Central memory CD4-positive, alpha-beta T cell (primary cell): ENCODE measurements at regions not wholly inside any gene's neighbourhood (a gene's known extent, or its start where the extent isn't known, plus 50 kb on each side); places are given as distances from the start of the nearest gene placed in this dataset.
"Not testable (repeated sequence)": the region's sequence is repeated elsewhere in the genome, so short reads cannot be mapped to it uniquely, and the experiment has no call there.

ENCODE experiments used
- DNase-seq: peaks from one replicate; pipeline ENCODE4 v3.0.0; 2022

GRCh38 chr2:37571587-37572136 lies 99.8 kb downstream of the CDC42EP3 start:
- no peak for DNase-seq

- no peak for DNase-seq
Measured at GRCh38 chr2:37573451-37574388, 97.7 kb downstream of the CDC42EP3 start.

GRCh38 chr2:37575780-37576179 lies 95.7 kb downstream of the CDC42EP3 start:
- DNase-seq: no peak

- DNase-seq: not testable (repeated sequence)
Measured at GRCh38 chr2:37576194-37576593, 95.2 kb downstream of the CDC42EP3 start.

GRCh38 chr2:37576831-37577230 lies 94.6 kb downstream of the CDC42EP3 start:
- no peak for DNase-seq

GRCh38 chr2:37579192-37579713 lies 92.2 kb downstream of the CDC42EP3 start:
- no peak for DNase-seq

GRCh38 chr2:37579949-37580348 lies 91.5 kb downstream of the CDC42EP3 start:
- DNase-seq: not testable (repeated sequence)

- no peak for DNase-seq
Measured at GRCh38 chr2:37581433-37581832, 90.0 kb downstream of the CDC42EP3 start.

- peak; percentile 28 for DNase-seq
Measured at GRCh38 chr2:37582481-37583220, 88.8 kb downstream of the CDC42EP3 start.

GRCh38 chr2:37583402-37583801 lies 88.0 kb downstream of the CDC42EP3 start:
- DNase-seq: no peak

- no peak for DNase-seq
Measured at GRCh38 chr2:37583867-37584266, 87.6 kb downstream of the CDC42EP3 start.

- DNase-seq: no peak
Measured at GRCh38 chr2:37585295-37585908, 86.0 kb downstream of the CDC42EP3 start.

GRCh38 chr2:37585982-37586621 lies 85.3 kb downstream of the CDC42EP3 start:
- DNase-seq: peak; percentile 88

- no peak for DNase-seq
Measured at GRCh38 chr2:37586663-37587317, 84.7 kb downstream of the CDC42EP3 start.

GRCh38 chr2:37587817-37588216 lies 83.6 kb downstream of the CDC42EP3 start:
- DNase-seq: no peak

- DNase-seq: no peak
Measured at GRCh38 chr2:37588316-37588777, 83.1 kb downstream of the CDC42EP3 start.

- no peak for DNase-seq
Measured at GRCh38 chr2:37589298-37589697, 82.1 kb downstream of the CDC42EP3 start.

- DNase-seq: no peak
Measured at GRCh38 chr2:37590119-37590571, 81.3 kb downstream of the CDC42EP3 start.
